Retinal pigment epithelial cell (primary cell): ENCODE measurements at regions not wholly inside any gene's neighbourhood (a gene's known extent, or its start where the extent isn't known, plus 50 kb on each side); places are given as distances from the start of the nearest gene placed in this dataset.

ENCODE experiments used
- DNase-seq: peaks from one replicate; pipeline ENCODE4 v3.0.0-alpha.2; 2010; ENCODE audit warnings: low read depth
- H3K4me3 ChIP-seq: 2 replicates; pipeline ENCODE4 v1.5.1; 2011; ENCODE audit warnings: mild to moderate bottlenecking, low read length, control low read depth, moderate library complexity
- TF ChIP-seq, protein P1 (sequence below): conservative IDR thresholded peaks from 2 replicates; pipeline ENCODE4 v1.5.1; 2011; ENCODE audit warnings: low read depth, low read length, control low read depth, inconsistent platforms

DNA sequence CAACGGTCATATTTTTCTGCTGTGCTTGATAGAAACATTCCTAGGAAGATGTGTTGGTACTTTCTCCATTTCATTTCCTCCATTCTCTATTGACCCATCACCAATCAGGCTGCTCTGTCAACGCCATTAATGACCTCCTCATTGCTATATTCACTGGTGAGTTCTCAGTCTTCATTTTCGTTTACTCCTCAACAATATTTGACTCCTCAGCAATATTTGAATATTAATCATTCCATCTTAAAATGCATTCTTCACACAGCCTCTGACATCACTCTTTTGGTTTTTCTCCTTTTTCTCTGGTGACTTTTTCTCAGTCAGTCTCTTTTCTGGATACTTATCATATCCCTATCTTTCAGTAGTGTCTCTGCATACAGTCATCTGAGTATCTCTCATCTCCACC, 323.5 kb upstream of the CRIM1 start:
- TF ChIP-seq, protein P1, sequence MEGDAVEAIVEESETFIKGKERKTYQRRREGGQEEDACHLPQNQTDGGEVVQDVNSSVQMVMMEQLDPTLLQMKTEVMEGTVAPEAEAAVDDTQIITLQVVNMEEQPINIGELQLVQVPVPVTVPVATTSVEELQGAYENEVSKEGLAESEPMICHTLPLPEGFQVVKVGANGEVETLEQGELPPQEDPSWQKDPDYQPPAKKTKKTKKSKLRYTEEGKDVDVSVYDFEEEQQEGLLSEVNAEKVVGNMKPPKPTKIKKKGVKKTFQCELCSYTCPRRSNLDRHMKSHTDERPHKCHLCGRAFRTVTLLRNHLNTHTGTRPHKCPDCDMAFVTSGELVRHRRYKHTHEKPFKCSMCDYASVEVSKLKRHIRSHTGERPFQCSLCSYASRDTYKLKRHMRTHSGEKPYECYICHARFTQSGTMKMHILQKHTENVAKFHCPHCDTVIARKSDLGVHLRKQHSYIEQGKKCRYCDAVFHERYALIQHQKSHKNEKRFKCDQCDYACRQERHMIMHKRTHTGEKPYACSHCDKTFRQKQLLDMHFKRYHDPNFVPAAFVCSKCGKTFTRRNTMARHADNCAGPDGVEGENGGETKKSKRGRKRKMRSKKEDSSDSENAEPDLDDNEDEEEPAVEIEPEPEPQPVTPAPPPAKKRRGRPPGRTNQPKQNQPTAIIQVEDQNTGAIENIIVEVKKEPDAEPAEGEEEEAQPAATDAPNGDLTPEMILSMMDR: no peak
- no peak overlapping the region for H3K4me3 ChIP-seq
- no peak for DNase-seq

DNA sequence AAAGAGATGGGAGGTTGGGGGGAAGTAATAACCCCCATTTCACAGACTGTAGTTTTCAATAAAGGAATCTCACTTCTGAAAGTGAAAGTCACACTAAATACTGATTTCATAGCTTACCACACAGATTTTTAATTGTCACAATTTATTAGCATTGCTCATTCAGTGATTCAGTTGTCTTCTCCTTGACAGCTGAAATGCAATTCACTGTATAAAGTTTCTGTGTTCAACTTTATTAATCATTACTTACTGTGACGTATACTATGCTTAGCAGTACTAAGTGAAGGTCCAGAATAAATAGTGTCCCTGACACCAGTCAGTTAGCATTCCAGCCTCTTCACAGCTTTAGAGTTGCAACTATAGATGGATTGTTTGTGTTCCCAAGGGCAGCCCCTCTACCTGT, 324.1 kb upstream of the CRIM1 start:
- no peak overlapping the region for H3K4me3 ChIP-seq
- DNase-seq: no peak
- TF ChIP-seq, protein P1: no peak

DNA sequence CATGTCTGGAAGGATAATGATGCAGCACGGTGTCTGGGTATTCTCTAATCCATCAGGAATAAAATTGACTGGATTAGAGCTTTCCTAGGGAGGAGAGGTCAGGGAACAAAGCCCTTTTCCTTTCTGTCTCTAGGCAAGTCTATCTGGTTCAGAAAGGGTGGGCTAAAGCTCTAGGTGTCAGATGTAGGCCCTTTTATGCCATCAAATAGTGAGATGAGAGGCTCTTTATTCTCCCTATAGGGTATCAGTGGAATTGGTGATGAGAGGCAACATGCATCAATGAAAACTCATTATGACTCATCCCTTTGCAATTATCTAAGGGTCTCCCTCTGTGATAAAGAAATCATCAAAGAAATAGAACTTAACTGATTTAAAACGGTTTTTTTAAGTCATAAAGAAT, 328.0 kb upstream of the CRIM1 start:
- DNase-seq: no peak
- H3K4me3 ChIP-seq: no peak overlapping the region
- TF ChIP-seq, protein P1: no peak

DNA sequence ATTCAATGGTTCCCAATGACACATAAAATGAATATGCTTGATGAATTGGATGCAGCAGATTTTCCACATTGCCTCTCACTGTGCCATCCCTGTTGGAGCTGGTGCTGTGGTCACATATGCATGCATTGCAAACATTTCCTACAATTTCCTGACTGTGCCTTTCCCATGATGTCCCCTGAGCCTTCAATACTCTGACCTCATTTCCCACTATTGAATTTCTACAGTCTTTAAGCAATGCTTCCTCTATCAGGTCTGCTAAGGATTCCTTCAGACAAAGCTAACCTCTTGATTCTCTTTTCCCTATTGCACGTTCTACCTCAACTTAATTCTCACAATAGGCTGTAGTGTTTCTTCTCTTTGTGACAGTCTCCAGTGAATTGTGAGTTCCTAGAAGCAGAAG, 342.5 kb upstream of the CRIM1 start:
- TF ChIP-seq, protein P1: no peak
- no peak overlapping the region for H3K4me3 ChIP-seq
- no peak for DNase-seq

DNA sequence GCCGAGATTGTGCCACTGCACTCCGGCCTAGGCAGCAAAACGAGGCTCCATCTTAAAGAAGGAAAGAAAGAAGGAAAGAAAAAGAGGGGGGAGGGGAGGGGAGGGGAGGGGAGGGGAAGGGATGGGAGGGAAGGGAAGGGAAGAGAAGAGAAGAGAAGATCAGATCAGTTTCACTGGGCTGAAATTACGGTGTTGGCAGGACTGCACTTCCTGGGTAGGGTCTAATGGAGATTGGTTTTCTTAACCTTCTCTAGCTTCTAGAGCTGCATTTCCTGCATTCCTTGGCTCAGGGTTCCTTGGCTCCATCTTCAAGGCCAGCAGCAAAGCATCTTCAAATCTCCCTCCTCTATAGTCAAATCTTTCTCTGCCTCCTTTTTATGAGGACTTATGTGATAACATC, 349.1 kb upstream of the CRIM1 start:
- no peak overlapping the region for H3K4me3 ChIP-seq
- no peak for DNase-seq
- TF ChIP-seq, protein P1: no peak

DNA sequence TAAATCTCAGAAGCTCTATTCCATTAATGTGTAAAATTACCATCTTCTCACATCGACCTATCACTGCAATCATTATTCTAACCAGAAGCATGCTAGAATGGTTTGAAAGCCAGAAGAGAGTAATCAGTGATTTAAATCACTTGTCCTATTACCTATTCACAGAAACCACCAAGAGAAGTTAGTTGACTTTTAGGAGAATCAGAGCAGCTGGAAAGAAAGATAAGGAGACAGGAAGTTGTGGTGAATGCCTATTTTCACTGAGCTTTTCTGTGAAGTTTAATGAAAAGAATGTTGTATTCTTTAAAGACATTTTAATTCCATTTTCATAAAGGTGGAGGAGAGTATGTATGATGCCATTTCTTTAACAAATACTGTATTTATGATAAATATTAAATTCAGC, 352.6 kb upstream of the CRIM1 start:
- no peak overlapping the region for H3K4me3 ChIP-seq
- TF ChIP-seq, protein P1: no peak

DNA sequence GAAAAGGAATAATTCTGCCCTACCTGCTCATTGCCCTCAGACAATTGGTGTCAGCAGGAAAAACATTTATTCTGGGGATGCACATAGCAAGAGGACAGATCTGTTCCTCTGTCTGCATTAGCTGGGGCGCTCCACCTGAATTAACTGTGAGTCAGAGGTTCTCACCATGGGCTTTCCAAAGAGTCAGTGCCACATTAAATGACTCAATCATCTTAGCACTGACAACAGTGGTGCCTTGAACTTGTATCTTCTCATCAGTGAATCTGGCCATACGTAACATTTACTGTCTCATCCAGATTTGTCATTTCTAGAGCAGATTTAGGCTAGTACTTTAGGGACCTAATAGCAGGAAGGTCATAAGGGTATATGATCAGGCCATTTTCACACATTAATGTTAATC, 358.1 kb upstream of the CRIM1 start:
- DNase-seq: no peak
- TF ChIP-seq, protein P1: no peak
- H3K4me3 ChIP-seq: no peak overlapping the region

More for the DNA sequence above, 352.6 kb upstream of the CRIM1 start:
- DNase-seq: no peak
